Activated CD8-positive, alpha-beta T cell treated with anti-CD3 and anti-CD28 coated beads for 36 hours (primary cell): ENCODE measurements at regions not wholly inside any gene's neighbourhood (a gene's known extent, or its start where the extent isn't known, plus 50 kb on each side); places are given as distances from the start of the nearest gene placed in this dataset.

ENCODE experiments used
- ATAC-seq: fragments of 200-7000 bp; cut with Tn5 transposase; one replicate; pipeline ENCODE4 v1.10.0; 2021; ENCODE audit warnings: mild to moderate bottlenecking, moderate library complexity
- CTCF ChIA-PET: fragments of 350-600 bp; sonication (Branson Sonifier 250); formaldehyde crosslinking; loops from one replicate; lab custom pipeline; 2021; ENCODE audit warnings: antibody characterized with exemption; lab: Charles Lee
- POLR2A ChIA-PET: fragments of 350-600 bp; sonication (Branson Sonifier 250); formaldehyde crosslinking; loops from one replicate; lab custom pipeline; 2021; ENCODE audit warnings: antibody characterized with exemption; lab: Charles Lee
- DNase-seq: peaks from one replicate; pipeline ENCODE4 v3.0.0-alpha.2; 2020
- H3K27ac Mint-ChIP-seq: one replicate; pipeline ENCODE4 v1.8.0; 2021; ENCODE audit warnings: mild to moderate bottlenecking, mixed read lengths
- H3K27me3 Mint-ChIP-seq: one replicate; pipeline ENCODE4 v1.8.0; 2021; ENCODE audit warnings: mixed read lengths
- H3K36me3 Mint-ChIP-seq: one replicate; pipeline ENCODE4 v1.8.0; 2021; ENCODE audit warnings: low read depth, mixed read lengths
- H3K4me1 Mint-ChIP-seq: one replicate; pipeline ENCODE4 v1.8.0; 2021; ENCODE audit warnings: low read depth, mixed read lengths
- H3K4me3 Mint-ChIP-seq: one replicate; pipeline ENCODE4 v1.8.0; 2021; ENCODE audit warnings: mild to moderate bottlenecking, moderate library complexity, mixed read lengths
- H3K9me3 Mint-ChIP-seq: one replicate; pipeline ENCODE4 v1.8.0; 2021; ENCODE audit warnings: mixed read lengths
- CTCF ChIP-seq: fragments of 200-600 bp; IDR thresholded peaks from one replicate; pipeline ENCODE4 v1.8.0; 2022; ENCODE audit warnings: antibody characterized with exemption, mild to moderate bottlenecking
- intact Hi-C: fragments of 100-400 bp; cut with micrococcal nuclease; formaldehyde crosslinking; loops from one replicate; pipeline ENCODE4 v1.10.0; 2022

GRCh38 chr1:232267092-232267836, 362.7 kb downstream of the SIPA1L2 start:
- peaks cover 3% of the 10 kb centered on the region for H3K27me3 Mint-ChIP-seq
- H3K36me3 Mint-ChIP-seq: no peaks in the 10 kb centered on the region
- no peaks in the 10 kb centered on the region for H3K9me3 Mint-ChIP-seq
- ATAC-seq (no peak), DNase-seq (no peak)
- TF ChIP-seq CTCF: no peak
- POLR2A ChIA-PET: no interaction called here
- no peaks in the 10 kb centered on the region for H3K4me1 Mint-ChIP-seq
- H3K4me3 Mint-ChIP-seq: no peak overlapping the region
- intact Hi-C loops: no loop called here
- CTCF ChIA-PET: no interaction called here
- H3K27ac Mint-ChIP-seq: no peak overlapping the region

- intact Hi-C loops: no loop called here
- Mint-ChIP-seq H3K9me3 (no peaks in the 10 kb centered on the region), H3K36me3 (no peaks in the 10 kb centered on the region), H3K4me3 (no peak overlapping the region), H3K27me3 (peaks cover 16% of the 10 kb centered on the region), H3K27ac (no peak overlapping the region), H3K4me1 (no peaks in the 10 kb centered on the region)
- CTCF ChIA-PET: no interaction called here
- POLR2A ChIA-PET: no interaction called here
- no peak for TF ChIP-seq CTCF
- no peak for DNase-seq
- no peak for ATAC-seq
Observed at GRCh38 chr1:232263452-232263851, 366.5 kb downstream of the SIPA1L2 start.

- Mint-ChIP-seq H3K36me3 (no peaks in the 10 kb centered on the region), H3K4me3 (no peak overlapping the region), H3K9me3 (no peaks in the 10 kb centered on the region), H3K27ac (no peak overlapping the region), H3K4me1 (no peaks in the 10 kb centered on the region), H3K27me3 (peaks cover 20% of the 10 kb centered on the region)
- intact Hi-C loops: no loop called here
- ATAC-seq (no peak), DNase-seq (peak; percentile 4)
- POLR2A ChIA-PET: no interaction called here
- no peak for TF ChIP-seq CTCF
- CTCF ChIA-PET: no interaction called here
Observed at GRCh38 chr1:232262991-232263390, 366.9 kb downstream of the SIPA1L2 start.

- intact Hi-C loops: no loop called here
- no peaks in the 10 kb centered on the region for H3K9me3 Mint-ChIP-seq
- H3K36me3 Mint-ChIP-seq: no peaks in the 10 kb centered on the region
- ATAC-seq (no peak), DNase-seq (no peak)
- peaks cover 17% of the 10 kb centered on the region for H3K27me3 Mint-ChIP-seq
- TF ChIP-seq CTCF: no peak
- no peaks in the 10 kb centered on the region for H3K4me1 Mint-ChIP-seq
- ChIA-PET CTCF (no interaction called here), POLR2A (no interaction called here)
- H3K27ac Mint-ChIP-seq: no peak overlapping the region
- H3K4me3 Mint-ChIP-seq: no peak overlapping the region
Observed at GRCh38 chr1:232260861-232261260, 369.1 kb downstream of the SIPA1L2 start.

GRCh38 chr1:232260045-232260444, 369.9 kb downstream of the SIPA1L2 start:
- ChIA-PET POLR2A (no interaction called here), CTCF (no interaction called here)
- TF ChIP-seq CTCF: no peak
- Mint-ChIP-seq H3K36me3 (no peaks in the 10 kb centered on the region), H3K27ac (no peak overlapping the region), H3K27me3 (peaks cover 17% of the 10 kb centered on the region), H3K4me3 (no peak overlapping the region), H3K4me1 (no peaks in the 10 kb centered on the region), H3K9me3 (no peaks in the 10 kb centered on the region)
- intact Hi-C loops: no loop called here
- ATAC-seq (no peak), DNase-seq (no peak)
